ENCODE measurements at regions not wholly inside any gene's neighbourhood (a gene's known extent, or its start where the extent isn't known, plus 50 kb on each side); places are given as distances from the start of the nearest gene placed in this dataset.

GRCh38 chr12:60152756-60153155 lies 556.9 kb downstream of the SLC16A7 start:
- Histone ChIP-seq H3K27me3 (ENCODE audit: control insufficient read depth, insufficient read depth, low read length) (no peaks in the 10 kb centered on the region), H3K9ac (ENCODE audit: insufficient read depth, low read length) (no peak overlapping the region), H3K36me3 (ENCODE audit: control insufficient read depth, insufficient read depth, low read length) (no peaks in the 10 kb centered on the region), H3K4me2 (ENCODE audit: extremely low read depth, insufficient read depth, low read length) (no peak overlapping the region), H3K27ac (ENCODE audit: insufficient read depth, low read length) (no peak overlapping the region), H4K20me1 (ENCODE audit: control insufficient read depth, extremely low read depth, insufficient read depth, low read length) (no peaks in the 10 kb centered on the region), H2AFZ (ENCODE audit: low read length) (no peak overlapping the region), H3K4me3 (replicated peaks in 1 of 4; ENCODE audit: control extremely low read depth in 1 of 4, insufficient read depth in 1 of 4, low read depth in 3 of 4, low read length in 4 of 4) (no peak overlapping the region), H3K4me1 (ENCODE audit: control insufficient read depth, extremely low read depth, insufficient read depth, low read length) (peaks cover 2% of the 10 kb centered on the region), H3K9me3 (ENCODE audit: control insufficient read depth, insufficient read depth, low read depth, low read length) (no peaks in the 10 kb centered on the region), H3K79me2 (ENCODE audit: control insufficient read depth, insufficient read depth, low read length) (no peaks in the 10 kb centered on the region)
- no peak for TF ChIP-seq CTCF (conservative IDR thresholded peaks at IDR 0.05 in 1 of 2, IDR thresholded peaks at IDR 0.05 in 1 of 2; ENCODE audit: low read depth in 1 of 2, low read length in 2 of 2)
- TF ChIP-seq EZH2 (IDR thresholded peaks at IDR 0.05; ENCODE audit: low read length, missing control alignments) = no peak
- DNase-seq (ENCODE audit: low read depth in 2 of 2) = no peak

- no peak for DNase-seq (ENCODE audit: low read depth in 2 of 2)
- Histone ChIP-seq H3K4me1 (ENCODE audit: control insufficient read depth, extremely low read depth, insufficient read depth, low read length) (no peaks in the 10 kb centered on the region), H3K9ac (ENCODE audit: insufficient read depth, low read length) (no peak overlapping the region), H4K20me1 (ENCODE audit: control insufficient read depth, extremely low read depth, insufficient read depth, low read length) (no peaks in the 10 kb centered on the region), H3K9me3 (ENCODE audit: control insufficient read depth, insufficient read depth, low read depth, low read length) (no peaks in the 10 kb centered on the region), H3K36me3 (ENCODE audit: control insufficient read depth, insufficient read depth, low read length) (no peaks in the 10 kb centered on the region), H3K4me2 (ENCODE audit: extremely low read depth, insufficient read depth, low read length) (no peak overlapping the region), H3K4me3 (replicated peaks in 1 of 4; ENCODE audit: control extremely low read depth in 1 of 4, insufficient read depth in 1 of 4, low read depth in 3 of 4, low read length in 4 of 4) (no peak overlapping the region), H3K79me2 (ENCODE audit: control insufficient read depth, insufficient read depth, low read length) (no peaks in the 10 kb centered on the region), H3K27me3 (ENCODE audit: control insufficient read depth, insufficient read depth, low read length) (no peaks in the 10 kb centered on the region), H3K27ac (ENCODE audit: insufficient read depth, low read length) (no peak overlapping the region), H2AFZ (ENCODE audit: low read length) (no peak overlapping the region)
- TF ChIP-seq EZH2 (IDR thresholded peaks at IDR 0.05; ENCODE audit: low read length, missing control alignments) (no peak), CTCF (conservative IDR thresholded peaks at IDR 0.05 in 1 of 2, IDR thresholded peaks at IDR 0.05 in 1 of 2; ENCODE audit: low read depth in 1 of 2, low read length in 2 of 2) (no peak)
Measured at GRCh38 chr12:60159761-60160160, 563.9 kb downstream of the SLC16A7 start.

- H4K20me1 ChIP-seq (ENCODE audit: control insufficient read depth, extremely low read depth, insufficient read depth, low read length) = no peaks in the 10 kb centered on the region
- H3K9me3 ChIP-seq (ENCODE audit: control insufficient read depth, insufficient read depth, low read depth, low read length) = no peaks in the 10 kb centered on the region
- DNase-seq (ENCODE audit: low read depth in 2 of 2) = no peak
- H3K36me3 ChIP-seq (ENCODE audit: control insufficient read depth, insufficient read depth, low read length) = no peaks in the 10 kb centered on the region
- no peaks in the 10 kb centered on the region for H3K79me2 ChIP-seq (ENCODE audit: control insufficient read depth, insufficient read depth, low read length)
- no peak overlapping the region for H3K9ac ChIP-seq (ENCODE audit: insufficient read depth, low read length)
- H3K27ac ChIP-seq (ENCODE audit: insufficient read depth, low read length) = no peak overlapping the region
- H3K4me1 ChIP-seq (ENCODE audit: control insufficient read depth, extremely low read depth, insufficient read depth, low read length) = no peaks in the 10 kb centered on the region
- no peak overlapping the region for H3K4me2 ChIP-seq (ENCODE audit: extremely low read depth, insufficient read depth, low read length)
- peak overlapping the region; percentile 23 for H2AFZ ChIP-seq (ENCODE audit: low read length)
- H3K27me3 ChIP-seq (ENCODE audit: control insufficient read depth, insufficient read depth, low read length) = no peaks in the 10 kb centered on the region
- TF ChIP-seq EZH2 (IDR thresholded peaks at IDR 0.05; ENCODE audit: low read length, missing control alignments) (no peak), CTCF (conservative IDR thresholded peaks at IDR 0.05 in 1 of 2, IDR thresholded peaks at IDR 0.05 in 1 of 2; ENCODE audit: low read depth in 1 of 2, low read length in 2 of 2) (no peak)
- H3K4me3 ChIP-seq (replicated peaks in 1 of 4; ENCODE audit: control extremely low read depth in 1 of 4, insufficient read depth in 1 of 4, low read depth in 3 of 4, low read length in 4 of 4) = no peak overlapping the region
Measured at GRCh38 chr12:60162988-60163720, 567.3 kb downstream of the SLC16A7 start.

All from fibroblast of lung (primary cell).